SK-N-SH treated with all-trans-retinoic acid at 6 μM for 48 hours (cell line): ENCODE measurements at regions not wholly inside any gene's neighbourhood (a gene's known extent, or its start where the extent isn't known, plus 50 kb on each side); places are given as distances from the start of the nearest gene placed in this dataset.

Source experiments
- ATAC-seq: fragments of 200-7000 bp; cut with Tn5 transposase; 3 replicates; pipeline ENCODE4 v1.9.1; 2020; ENCODE audit warnings: mild to moderate bottlenecking, moderate library complexity
- ARNTL ChIP-seq: fragments of 450-650 bp; formaldehyde crosslinking; IDR thresholded peaks from 2 replicates; pipeline ENCODE4 v1.5.0; 2020; ENCODE audit warnings: low read depth, mild to moderate bottlenecking, moderate library complexity, borderline replicate concordance
- BACH2 ChIP-seq: fragments of 250-450 bp; sonication (Bioruptor Pico); IDR thresholded peaks from 2 replicates; pipeline ENCODE4 v1.9.0; 2021; ENCODE audit warnings: mild to moderate bottlenecking, borderline replicate concordance
- CSDC2 ChIP-seq: fragments of 250-450 bp; sonication (Bioruptor Pico); IDR thresholded peaks from 2 replicates; pipeline ENCODE4 v1.5.0; 2020; ENCODE audit warnings: mild to moderate bottlenecking, moderate library complexity
- ESRRG ChIP-seq: fragments of 250-450 bp; sonication (Bioruptor Pico); IDR thresholded peaks from 2 replicates; pipeline ENCODE4 v1.6.1; 2021; ENCODE audit warnings: mild to moderate bottlenecking
- GLIS3 ChIP-seq: fragments of 250-450 bp; sonication (Bioruptor Pico); IDR thresholded peaks from 2 replicates; pipeline ENCODE4 v1.5.0; 2020; ENCODE audit warnings: mild to moderate bottlenecking, moderate library complexity
- OSR1 ChIP-seq: fragments of 250-450 bp; sonication (Bioruptor Pico); IDR thresholded peaks from 2 replicates; pipeline ENCODE4 v1.8.0; 2022; ENCODE audit warnings: moderate library complexity, mild to moderate bottlenecking, inconsistent platforms
- PPARA ChIP-seq: fragments of 250-450 bp; sonication (Bioruptor Pico); IDR thresholded peaks from 2 replicates; pipeline ENCODE4 v1.5.0; 2020; ENCODE audit warnings: mild to moderate bottlenecking, borderline replicate concordance
- RARB ChIP-seq: fragments of 250-450 bp; sonication (Bioruptor Pico); IDR thresholded peaks from 2 replicates; pipeline ENCODE4 v1.8.0; 2021; ENCODE audit warnings: mild to moderate bottlenecking, moderate library complexity
- SNAI2 ChIP-seq: fragments of 250-450 bp; sonication (Bioruptor Pico); IDR thresholded peaks from 2 replicates; pipeline ENCODE4 v1.5.0; 2020; ENCODE audit warnings: mild to moderate bottlenecking, moderate library complexity
- TCF4 ChIP-seq: fragments of 250-450 bp; sonication (Bioruptor Pico); IDR thresholded peaks from 2 replicates; pipeline ENCODE4 v1.8.0; 2021; ENCODE audit warnings: mild to moderate bottlenecking, moderate library complexity, borderline replicate concordance
- TOX ChIP-seq: fragments of 250-450 bp; sonication (Bioruptor Pico); IDR thresholded peaks from 2 replicates; pipeline ENCODE4 v1.8.0; 2021; ENCODE audit warnings: mild to moderate bottlenecking, moderate library complexity, borderline replicate concordance
- ZFP3 ChIP-seq: fragments of 250-450 bp; sonication (Bioruptor Pico); IDR thresholded peaks from 2 replicates; pipeline ENCODE4 v1.5.0; 2020; ENCODE audit warnings: mild to moderate bottlenecking, moderate library complexity
- ZFP30 ChIP-seq: fragments of 450-650 bp; formaldehyde crosslinking; IDR thresholded peaks from 2 replicates; pipeline ENCODE4 v1.5.0; 2022; ENCODE audit warnings: mild to moderate bottlenecking, moderate library complexity
- ZNF565 ChIP-seq: fragments of 450-650 bp; formaldehyde crosslinking; conservative IDR thresholded peaks from 2 replicates; pipeline ENCODE4 v1.5.0; 2020; ENCODE audit warnings: low read depth, mild to moderate bottlenecking, moderate library complexity
- ZNF70 ChIP-seq: fragments of 450-650 bp; formaldehyde crosslinking; IDR thresholded peaks from 2 replicates; pipeline ENCODE4 v1.5.0; 2020; ENCODE audit warnings: mild to moderate bottlenecking, moderate library complexity
- ZNF8 ChIP-seq: fragments of 450-650 bp; formaldehyde crosslinking; IDR thresholded peaks from 2 replicates; pipeline ENCODE4 v1.5.0; 2020; ENCODE audit warnings: mild to moderate bottlenecking, moderate library complexity
- TF ChIP-seq, protein P1 (sequence below): fragments of 250-450 bp; sonication (Bioruptor Pico); IDR thresholded peaks from 2 replicates; pipeline ENCODE4 v1.8.0; 2021; ENCODE audit warnings: low read depth, mild to moderate bottlenecking, moderate library complexity, borderline replicate concordance
- TF ChIP-seq, protein P2 (sequence below): fragments of 250-450 bp; sonication (Bioruptor Pico); IDR thresholded peaks from 2 replicates; pipeline ENCODE4 v1.5.0; 2020; ENCODE audit warnings: mild to moderate bottlenecking, moderate library complexity
- TF ChIP-seq, protein P3 (sequence below): fragments of 250-450 bp; sonication (Bioruptor Pico); IDR thresholded peaks from 2 replicates; pipeline ENCODE4 v1.8.0; 2020; ENCODE audit warnings: mild to moderate bottlenecking, moderate library complexity, borderline replicate concordance
- TF ChIP-seq, protein P4 (sequence below): fragments of 250-450 bp; sonication (Bioruptor Pico); IDR thresholded peaks from 2 replicates; pipeline ENCODE4 v1.5.1; 2021; ENCODE audit warnings: mild to moderate bottlenecking, moderate library complexity
- TF ChIP-seq, protein P5 (sequence below): fragments of 250-450 bp; sonication (Bioruptor Pico); IDR thresholded peaks from 2 replicates; pipeline ENCODE4 v1.5.1; 2020; ENCODE audit warnings: low read depth, mild to moderate bottlenecking, moderate library complexity

DNA sequence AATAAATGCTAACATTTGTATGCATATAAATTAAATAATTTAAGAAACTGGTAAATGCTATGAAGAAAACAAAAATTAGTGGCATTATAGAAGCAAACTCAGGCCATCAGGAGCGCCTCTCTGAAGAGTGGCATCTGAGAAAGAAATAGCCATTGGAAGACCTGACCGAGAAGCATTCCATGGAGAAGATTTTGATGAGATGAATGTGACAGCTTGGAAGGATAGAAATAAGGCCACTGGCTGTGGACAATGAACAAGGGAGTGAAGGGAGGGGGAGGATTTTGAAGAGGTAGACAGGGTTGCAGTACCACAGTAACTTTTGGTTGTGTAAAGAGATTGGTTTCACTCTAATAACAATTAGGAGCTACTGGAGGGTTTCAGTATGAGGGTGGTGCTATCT, 436.7 kb downstream of the CCSER2 start:
- ATAC-seq, result no peak
- TF ChIP-seq PPARA (no peak), RARB (CRISPR knock-in tag) (no peak), ARNTL (CRISPR knock-in tag) (no peak), TCF4 (CRISPR knock-in tag) (no peak), TOX (no peak), SNAI2 (no peak), ZNF565 (CRISPR knock-in tag) (no peak), ZNF70 (no peak), ZFP30 (CRISPR knock-in tag) (no peak), CSDC2 (CRISPR knock-in tag) (no peak), BACH2 (no peak), OSR1 (CRISPR knock-in tag) (no peak), ZFP3 (CRISPR knock-in tag) (no peak)
- TF ChIP-seq, protein P1, sequence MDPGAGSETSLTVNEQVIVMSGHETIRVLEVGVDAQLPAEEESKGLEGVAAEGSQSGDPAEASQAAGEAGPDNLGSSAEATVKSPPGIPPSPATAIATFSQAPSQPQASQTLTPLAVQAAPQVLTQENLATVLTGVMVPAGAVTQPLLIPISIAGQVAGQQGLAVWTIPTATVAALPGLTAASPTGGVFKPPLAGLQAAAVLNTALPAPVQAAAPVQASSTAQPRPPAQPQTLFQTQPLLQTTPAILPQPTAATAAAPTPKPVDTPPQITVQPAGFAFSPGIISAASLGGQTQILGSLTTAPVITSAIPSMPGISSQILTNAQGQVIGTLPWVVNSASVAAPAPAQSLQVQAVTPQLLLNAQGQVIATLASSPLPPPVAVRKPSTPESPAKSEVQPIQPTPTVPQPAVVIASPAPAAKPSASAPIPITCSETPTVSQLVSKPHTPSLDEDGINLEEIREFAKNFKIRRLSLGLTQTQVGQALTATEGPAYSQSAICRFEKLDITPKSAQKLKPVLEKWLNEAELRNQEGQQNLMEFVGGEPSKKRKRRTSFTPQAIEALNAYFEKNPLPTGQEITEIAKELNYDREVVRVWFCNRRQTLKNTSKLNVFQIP, result no peak
- TF ChIP-seq, protein P2, sequence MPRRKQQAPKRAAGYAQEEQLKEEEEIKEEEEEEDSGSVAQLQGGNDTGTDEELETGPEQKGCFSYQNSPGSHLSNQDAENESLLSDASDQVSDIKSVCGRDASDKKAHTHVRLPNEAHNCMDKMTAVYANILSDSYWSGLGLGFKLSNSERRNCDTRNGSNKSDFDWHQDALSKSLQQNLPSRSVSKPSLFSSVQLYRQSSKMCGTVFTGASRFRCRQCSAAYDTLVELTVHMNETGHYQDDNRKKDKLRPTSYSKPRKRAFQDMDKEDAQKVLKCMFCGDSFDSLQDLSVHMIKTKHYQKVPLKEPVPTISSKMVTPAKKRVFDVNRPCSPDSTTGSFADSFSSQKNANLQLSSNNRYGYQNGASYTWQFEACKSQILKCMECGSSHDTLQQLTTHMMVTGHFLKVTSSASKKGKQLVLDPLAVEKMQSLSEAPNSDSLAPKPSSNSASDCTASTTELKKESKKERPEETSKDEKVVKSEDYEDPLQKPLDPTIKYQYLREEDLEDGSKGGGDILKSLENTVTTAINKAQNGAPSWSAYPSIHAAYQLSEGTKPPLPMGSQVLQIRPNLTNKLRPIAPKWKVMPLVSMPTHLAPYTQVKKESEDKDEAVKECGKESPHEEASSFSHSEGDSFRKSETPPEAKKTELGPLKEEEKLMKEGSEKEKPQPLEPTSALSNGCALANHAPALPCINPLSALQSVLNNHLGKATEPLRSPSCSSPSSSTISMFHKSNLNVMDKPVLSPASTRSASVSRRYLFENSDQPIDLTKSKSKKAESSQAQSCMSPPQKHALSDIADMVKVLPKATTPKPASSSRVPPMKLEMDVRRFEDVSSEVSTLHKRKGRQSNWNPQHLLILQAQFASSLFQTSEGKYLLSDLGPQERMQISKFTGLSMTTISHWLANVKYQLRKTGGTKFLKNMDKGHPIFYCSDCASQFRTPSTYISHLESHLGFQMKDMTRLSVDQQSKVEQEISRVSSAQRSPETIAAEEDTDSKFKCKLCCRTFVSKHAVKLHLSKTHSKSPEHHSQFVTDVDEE, result no peak
- TF ChIP-seq, protein P3, sequence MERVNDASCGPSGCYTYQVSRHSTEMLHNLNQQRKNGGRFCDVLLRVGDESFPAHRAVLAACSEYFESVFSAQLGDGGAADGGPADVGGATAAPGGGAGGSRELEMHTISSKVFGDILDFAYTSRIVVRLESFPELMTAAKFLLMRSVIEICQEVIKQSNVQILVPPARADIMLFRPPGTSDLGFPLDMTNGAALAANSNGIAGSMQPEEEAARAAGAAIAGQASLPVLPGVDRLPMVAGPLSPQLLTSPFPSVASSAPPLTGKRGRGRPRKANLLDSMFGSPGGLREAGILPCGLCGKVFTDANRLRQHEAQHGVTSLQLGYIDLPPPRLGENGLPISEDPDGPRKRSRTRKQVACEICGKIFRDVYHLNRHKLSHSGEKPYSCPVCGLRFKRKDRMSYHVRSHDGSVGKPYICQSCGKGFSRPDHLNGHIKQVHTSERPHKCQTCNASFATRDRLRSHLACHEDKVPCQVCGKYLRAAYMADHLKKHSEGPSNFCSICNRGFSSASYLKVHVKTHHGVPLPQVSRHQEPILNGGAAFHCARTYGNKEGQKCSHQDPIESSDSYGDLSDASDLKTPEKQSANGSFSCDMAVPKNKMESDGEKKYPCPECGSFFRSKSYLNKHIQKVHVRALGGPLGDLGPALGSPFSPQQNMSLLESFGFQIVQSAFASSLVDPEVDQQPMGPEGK (CRISPR knock-in tag), result no peak
- TF ChIP-seq, protein P4, sequence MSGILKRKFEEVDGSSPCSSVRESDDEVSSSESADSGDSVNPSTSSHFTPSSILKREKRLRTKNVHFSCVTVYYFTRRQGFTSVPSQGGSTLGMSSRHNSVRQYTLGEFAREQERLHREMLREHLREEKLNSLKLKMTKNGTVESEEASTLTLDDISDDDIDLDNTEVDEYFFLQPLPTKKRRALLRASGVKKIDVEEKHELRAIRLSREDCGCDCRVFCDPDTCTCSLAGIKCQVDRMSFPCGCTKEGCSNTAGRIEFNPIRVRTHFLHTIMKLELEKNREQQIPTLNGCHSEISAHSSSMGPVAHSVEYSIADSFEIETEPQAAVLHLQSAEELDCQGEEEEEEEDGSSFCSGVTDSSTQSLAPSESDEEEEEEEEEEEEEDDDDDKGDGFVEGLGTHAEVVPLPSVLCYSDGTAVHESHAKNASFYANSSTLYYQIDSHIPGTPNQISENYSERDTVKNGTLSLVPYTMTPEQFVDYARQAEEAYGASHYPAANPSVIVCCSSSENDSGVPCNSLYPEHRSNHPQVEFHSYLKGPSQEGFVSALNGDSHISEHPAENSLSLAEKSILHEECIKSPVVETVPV (CRISPR knock-in tag), result no peak

DNA sequence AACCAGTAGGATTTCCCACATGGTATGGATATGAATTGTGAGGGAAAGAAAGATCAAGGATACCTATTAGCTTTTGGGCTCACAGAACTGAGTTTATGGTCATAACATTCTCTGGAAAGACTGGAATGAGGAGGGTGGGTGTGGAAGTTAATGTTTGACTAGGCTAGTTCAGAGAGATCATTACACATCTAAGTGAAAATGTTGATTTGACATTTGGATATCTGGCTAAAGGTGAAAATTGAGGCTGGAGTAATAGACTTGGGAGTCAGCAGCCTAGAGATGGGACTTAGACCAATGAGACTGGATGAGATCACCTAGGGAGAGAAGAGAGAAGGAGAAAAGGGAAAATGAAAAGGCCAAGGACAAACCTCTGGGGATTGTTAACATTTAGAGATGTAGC, 437.3 kb downstream of the CCSER2 start:
- ATAC-seq, result no peak

More for the DNA sequence above, 437.3 kb downstream of the CCSER2 start:
- TF ChIP-seq, protein P3 (CRISPR knock-in tag), result no peak
- TF ChIP-seq ZFP3 (CRISPR knock-in tag), result no peak
- no peak for TF ChIP-seq ZNF8 (CRISPR knock-in tag)
- TF ChIP-seq ARNTL (CRISPR knock-in tag), result no peak
- TF ChIP-seq, protein P1, result no peak
- TF ChIP-seq, protein P4 (CRISPR knock-in tag), result no peak
- TF ChIP-seq ESRRG (CRISPR knock-in tag), result no peak
- TF ChIP-seq GLIS3, result no peak
- TF ChIP-seq, protein P5, sequence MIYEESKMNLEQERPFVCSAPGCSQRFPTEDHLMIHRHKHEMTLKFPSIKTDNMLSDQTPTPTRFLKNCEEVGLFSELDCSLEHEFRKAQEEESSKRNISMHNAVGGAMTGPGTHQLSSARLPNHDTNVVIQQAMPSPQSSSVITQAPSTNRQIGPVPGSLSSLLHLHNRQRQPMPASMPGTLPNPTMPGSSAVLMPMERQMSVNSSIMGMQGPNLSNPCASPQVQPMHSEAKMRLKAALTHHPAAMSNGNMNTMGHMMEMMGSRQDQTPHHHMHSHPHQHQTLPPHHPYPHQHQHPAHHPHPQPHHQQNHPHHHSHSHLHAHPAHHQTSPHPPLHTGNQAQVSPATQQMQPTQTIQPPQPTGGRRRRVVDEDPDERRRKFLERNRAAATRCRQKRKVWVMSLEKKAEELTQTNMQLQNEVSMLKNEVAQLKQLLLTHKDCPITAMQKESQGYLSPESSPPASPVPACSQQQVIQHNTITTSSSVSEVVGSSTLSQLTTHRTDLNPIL (CRISPR knock-in tag), result no peak
